ENCODE measurements at regions not wholly inside any gene's neighbourhood (a gene's known extent, or its start where the extent isn't known, plus 50 kb on each side); places are given as distances from the start of the nearest gene placed in this dataset.

DNA sequence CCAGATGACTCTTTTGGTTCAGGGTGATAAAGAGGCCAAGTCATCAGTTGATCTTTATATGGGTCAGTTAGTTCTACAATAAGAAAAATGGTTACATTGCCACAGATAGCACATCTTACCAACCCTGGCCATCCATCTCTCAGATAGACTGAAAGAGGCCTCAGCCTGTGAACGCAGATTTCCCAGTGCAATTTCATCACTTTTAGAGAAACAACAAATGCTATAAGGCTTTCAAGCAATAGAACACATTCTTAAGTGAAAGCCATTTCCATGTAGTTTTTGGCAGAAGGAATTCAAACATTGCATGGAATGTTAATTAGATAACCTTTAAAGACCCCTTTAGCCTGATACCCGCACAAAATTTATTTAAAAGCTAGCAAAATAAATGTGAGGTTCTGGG is 200.6 kb upstream of the ZBTB20 start:
- TF ChIP-seq, protein P1, sequence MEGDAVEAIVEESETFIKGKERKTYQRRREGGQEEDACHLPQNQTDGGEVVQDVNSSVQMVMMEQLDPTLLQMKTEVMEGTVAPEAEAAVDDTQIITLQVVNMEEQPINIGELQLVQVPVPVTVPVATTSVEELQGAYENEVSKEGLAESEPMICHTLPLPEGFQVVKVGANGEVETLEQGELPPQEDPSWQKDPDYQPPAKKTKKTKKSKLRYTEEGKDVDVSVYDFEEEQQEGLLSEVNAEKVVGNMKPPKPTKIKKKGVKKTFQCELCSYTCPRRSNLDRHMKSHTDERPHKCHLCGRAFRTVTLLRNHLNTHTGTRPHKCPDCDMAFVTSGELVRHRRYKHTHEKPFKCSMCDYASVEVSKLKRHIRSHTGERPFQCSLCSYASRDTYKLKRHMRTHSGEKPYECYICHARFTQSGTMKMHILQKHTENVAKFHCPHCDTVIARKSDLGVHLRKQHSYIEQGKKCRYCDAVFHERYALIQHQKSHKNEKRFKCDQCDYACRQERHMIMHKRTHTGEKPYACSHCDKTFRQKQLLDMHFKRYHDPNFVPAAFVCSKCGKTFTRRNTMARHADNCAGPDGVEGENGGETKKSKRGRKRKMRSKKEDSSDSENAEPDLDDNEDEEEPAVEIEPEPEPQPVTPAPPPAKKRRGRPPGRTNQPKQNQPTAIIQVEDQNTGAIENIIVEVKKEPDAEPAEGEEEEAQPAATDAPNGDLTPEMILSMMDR (IDR thresholded peaks at IDR 0.05 in 8 of 11, conservative IDR thresholded peaks at IDR 0.05 in 3 of 11), result no peak
- TF ChIP-seq POLR2AphosphoS5 (IDR thresholded peaks at IDR 0.05), result no peak

Measured in spleen (tissue), 7 donors.